KMS-11 (cell line): ENCODE measurements at regions not wholly inside any gene's neighbourhood (a gene's known extent, or its start where the extent isn't known, plus 50 kb on each side); places are given as distances from the start of the nearest gene placed in this dataset.

Source experiments
- H2AFZ ChIP-seq: fragments of 200-600 bp; sonication (generic); 2 replicates; pipeline ENCODE4 v1.6.1; 2016; ENCODE audit warnings: antibody characterized with exemption, mixed run types, low read depth
- H3K27ac ChIP-seq: fragments of 200-600 bp; sonication (generic); 2 replicates; pipeline ENCODE4 v1.6.1; 2016; ENCODE audit warnings: mild to moderate bottlenecking, mixed run types
- H3K27me3 ChIP-seq: fragments of 200-600 bp; sonication (generic); 2 replicates; pipeline ENCODE4 v1.6.1; 2017; ENCODE audit warnings: mild to moderate bottlenecking, low read depth, mixed run types, moderate library complexity; ENCODE audit not compliant: insufficient read depth
- H3K36me3 ChIP-seq: fragments of 200-600 bp; sonication (generic); 2 replicates; pipeline ENCODE4 v1.6.1; 2017; ENCODE audit warnings: mild to moderate bottlenecking, mixed run types; ENCODE audit not compliant: insufficient read depth
- H3K4me1 ChIP-seq: fragments of 200-600 bp; sonication (generic); 2 replicates; pipeline ENCODE4 v1.6.1; 2016; ENCODE audit warnings: mild to moderate bottlenecking, low read depth, mixed run types; ENCODE audit not compliant: poor library complexity, severe bottlenecking
- H3K4me2 ChIP-seq: fragments of 200-600 bp; sonication (generic); 2 replicates; pipeline ENCODE4 v1.7.0; 2016; ENCODE audit warnings: mild to moderate bottlenecking, mixed run types
- H3K4me3 ChIP-seq: fragments of 200-600 bp; sonication (generic); IDR thresholded peaks from 2 replicates; pipeline ENCODE4 v1.6.1; 2017; ENCODE audit warnings: low read depth, low read length, mixed read lengths; ENCODE audit not compliant: insufficient read depth
- H3K79me2 ChIP-seq: fragments of 200-600 bp; sonication (generic); 2 replicates; pipeline ENCODE4 v1.6.1; 2016; ENCODE audit warnings: low read depth, mixed run types; ENCODE audit not compliant: insufficient read depth
- H3K9ac ChIP-seq: fragments of 200-600 bp; sonication (generic); 2 replicates; pipeline ENCODE4 v1.6.1; 2016; ENCODE audit warnings: mild to moderate bottlenecking, mixed run types
- H4K20me1 ChIP-seq: fragments of 200-600 bp; sonication (generic); 2 replicates; pipeline ENCODE4 v1.6.1; 2016; ENCODE audit warnings: mild to moderate bottlenecking, mixed run types; ENCODE audit not compliant: insufficient read depth
- CTCF ChIP-seq: fragments of 200-600 bp; sonication (generic); conservative IDR thresholded peaks from 2 replicates; pipeline ENCODE4 v1.6.1; 2017; ENCODE audit warnings: low read depth, mild to moderate bottlenecking, antibody characterized with exemption, low read length, moderate library complexity, mixed read lengths

- H3K4me1 ChIP-seq: no peaks in the 10 kb centered on the region
- H3K9ac ChIP-seq: no peak overlapping the region
- H3K4me2 ChIP-seq: no peak overlapping the region
- H3K27ac ChIP-seq: no peak overlapping the region
- no peaks in the 10 kb centered on the region for H3K36me3 ChIP-seq
- no peaks in the 10 kb centered on the region for H3K79me2 ChIP-seq
- H3K27me3 ChIP-seq: no peaks in the 10 kb centered on the region
- H2AFZ ChIP-seq: no peak overlapping the region
- no peak overlapping the region for H3K4me3 ChIP-seq
- no peak for TF ChIP-seq CTCF
- H4K20me1 ChIP-seq: no peaks in the 10 kb centered on the region
These were observed 153.8 kb upstream of the KCNN2 start for GRCh38 chr5:114208120-114208519.

GRCh38 chr5:114208588-114208987, 153.3 kb upstream of the KCNN2 start:
- Histone ChIP-seq H3K9ac (no peak overlapping the region), H3K4me2 (no peak overlapping the region), H3K36me3 (no peaks in the 10 kb centered on the region), H3K4me3 (no peak overlapping the region), H3K27ac (no peak overlapping the region), H2AFZ (no peak overlapping the region), H3K4me1 (no peaks in the 10 kb centered on the region), H3K79me2 (no peaks in the 10 kb centered on the region), H4K20me1 (no peaks in the 10 kb centered on the region), H3K27me3 (no peaks in the 10 kb centered on the region)
- no peak for TF ChIP-seq CTCF

GRCh38 chr5:114210662-114211061, 151.2 kb upstream of the KCNN2 start:
- Histone ChIP-seq H3K9ac (no peak overlapping the region), H3K27ac (no peak overlapping the region), H3K4me2 (no peak overlapping the region), H4K20me1 (no peaks in the 10 kb centered on the region), H3K4me3 (no peak overlapping the region), H2AFZ (no peak overlapping the region), H3K36me3 (no peaks in the 10 kb centered on the region), H3K4me1 (no peaks in the 10 kb centered on the region), H3K27me3 (no peaks in the 10 kb centered on the region), H3K79me2 (no peaks in the 10 kb centered on the region)
- no peak for TF ChIP-seq CTCF

- Histone ChIP-seq H3K9ac (no peak overlapping the region), H3K36me3 (no peaks in the 10 kb centered on the region), H4K20me1 (no peaks in the 10 kb centered on the region), H3K4me1 (no peaks in the 10 kb centered on the region), H3K79me2 (no peaks in the 10 kb centered on the region), H3K4me3 (no peak overlapping the region), H3K27ac (no peak overlapping the region), H2AFZ (no peak overlapping the region), H3K4me2 (no peak overlapping the region), H3K27me3 (no peaks in the 10 kb centered on the region)
- TF ChIP-seq CTCF: no peak
These were observed 140.1 kb upstream of the KCNN2 start for GRCh38 chr5:114221807-114222206.

- Histone ChIP-seq H3K79me2 (no peaks in the 10 kb centered on the region), H4K20me1 (no peaks in the 10 kb centered on the region), H3K27ac (no peak overlapping the region), H3K4me1 (no peaks in the 10 kb centered on the region), H3K27me3 (no peaks in the 10 kb centered on the region), H3K4me3 (no peak overlapping the region), H3K36me3 (no peaks in the 10 kb centered on the region), H3K9ac (no peak overlapping the region), H3K4me2 (no peak overlapping the region), H2AFZ (no peak overlapping the region)
- peak; percentile 56 for TF ChIP-seq CTCF
These were observed 138.0 kb upstream of the KCNN2 start for GRCh38 chr5:114223866-114224265.
